GM18520 (cell line): ENCODE measurements at regions not wholly inside any gene's neighbourhood (a gene's known extent, or its start where the extent isn't known, plus 50 kb on each side); places are given as distances from the start of the nearest gene placed in this dataset.
A peak's percentile ranks its signal among the peaks of the same experiment; 100 is the strongest.
"Not testable (repeated sequence)": the region's sequence is repeated elsewhere in the genome, so short reads cannot be mapped to it uniquely, and the experiment has no call there.

Experiments used
- ATAC-seq: cut with Tn5 transposase; IDR thresholded peaks from one replicate; pipeline ENCODE4 v1.9.1; 2021; ENCODE audit not compliant: unreplicated experiment

- ATAC-seq: peak; percentile 88
These were observed 109.3 kb upstream of the IFNE start for GRCh38 chr9:21591221-21592062.

GRCh38 chr9:21592063-21592338 lies 109.9 kb upstream of the IFNE start:
- no peak for ATAC-seq

GRCh38 chr9:21597284-21597683 lies 115.2 kb upstream of the IFNE start:
- no peak for ATAC-seq

- ATAC-seq: no peak
These were observed 116.6 kb upstream of the IFNE start for GRCh38 chr9:21598749-21599148.

- ATAC-seq: no peak
These were observed 123.4 kb upstream of the IFNE start for GRCh38 chr9:21605489-21605931.

- ATAC-seq: no peak
These were observed 125.5 kb upstream of the IFNE start for GRCh38 chr9:21607576-21607975.

- no peak for ATAC-seq
These were observed 126.1 kb upstream of the IFNE start for GRCh38 chr9:21608200-21608599.

- no peak for ATAC-seq
These were observed 127.4 kb upstream of the IFNE start for GRCh38 chr9:21609506-21609905.

GRCh38 chr9:21611891-21612290 lies 129.8 kb upstream of the IFNE start:
- ATAC-seq: no peak

- no peak for ATAC-seq
These were observed 132.9 kb upstream of the IFNE start for GRCh38 chr9:21615018-21615417.

- ATAC-seq: no peak
These were observed 133.3 kb upstream of the IFNE start for GRCh38 chr9:21615446-21615845.

GRCh38 chr9:21616082-21616778 lies 134.1 kb upstream of the IFNE start:
- no peak for ATAC-seq

GRCh38 chr9:21624675-21625644 lies 142.8 kb upstream of the IFNE start:
- no peak for ATAC-seq

GRCh38 chr9:21626493-21626892 lies 144.4 kb upstream of the IFNE start:
- ATAC-seq: no peak

- not testable (repeated sequence) for ATAC-seq
These were observed 146.8 kb upstream of the IFNE start for GRCh38 chr9:21628954-21629353.

- no peak for ATAC-seq
These were observed 152.8 kb upstream of the IFNE start for GRCh38 chr9:21634951-21635350.

- no peak for ATAC-seq
These were observed 156.0 kb upstream of the IFNE start for GRCh38 chr9:21638104-21638503.

GRCh38 chr9:21653091-21653490 lies 149.3 kb upstream of the MTAP start:
- ATAC-seq: no peak

GRCh38 chr9:21653589-21653988 lies 148.8 kb upstream of the MTAP start:
- no peak for ATAC-seq

GRCh38 chr9:21656776-21657674 lies 145.4 kb upstream of the MTAP start:
- no peak for ATAC-seq
